Brain pericyte (primary cell): ENCODE measurements at regions not wholly inside any gene's neighbourhood (a gene's known extent, or its start where the extent isn't known, plus 50 kb on each side); places are given as distances from the start of the nearest gene placed in this dataset.
A peak's percentile ranks its signal among the peaks of the same experiment; 100 is the strongest.

ENCODE experiments used
- DNase-seq: peaks from one replicate; pipeline ENCODE4 v3.0.0-alpha.2; 2012; ENCODE audit warnings: low read depth, low spot score

DNA sequence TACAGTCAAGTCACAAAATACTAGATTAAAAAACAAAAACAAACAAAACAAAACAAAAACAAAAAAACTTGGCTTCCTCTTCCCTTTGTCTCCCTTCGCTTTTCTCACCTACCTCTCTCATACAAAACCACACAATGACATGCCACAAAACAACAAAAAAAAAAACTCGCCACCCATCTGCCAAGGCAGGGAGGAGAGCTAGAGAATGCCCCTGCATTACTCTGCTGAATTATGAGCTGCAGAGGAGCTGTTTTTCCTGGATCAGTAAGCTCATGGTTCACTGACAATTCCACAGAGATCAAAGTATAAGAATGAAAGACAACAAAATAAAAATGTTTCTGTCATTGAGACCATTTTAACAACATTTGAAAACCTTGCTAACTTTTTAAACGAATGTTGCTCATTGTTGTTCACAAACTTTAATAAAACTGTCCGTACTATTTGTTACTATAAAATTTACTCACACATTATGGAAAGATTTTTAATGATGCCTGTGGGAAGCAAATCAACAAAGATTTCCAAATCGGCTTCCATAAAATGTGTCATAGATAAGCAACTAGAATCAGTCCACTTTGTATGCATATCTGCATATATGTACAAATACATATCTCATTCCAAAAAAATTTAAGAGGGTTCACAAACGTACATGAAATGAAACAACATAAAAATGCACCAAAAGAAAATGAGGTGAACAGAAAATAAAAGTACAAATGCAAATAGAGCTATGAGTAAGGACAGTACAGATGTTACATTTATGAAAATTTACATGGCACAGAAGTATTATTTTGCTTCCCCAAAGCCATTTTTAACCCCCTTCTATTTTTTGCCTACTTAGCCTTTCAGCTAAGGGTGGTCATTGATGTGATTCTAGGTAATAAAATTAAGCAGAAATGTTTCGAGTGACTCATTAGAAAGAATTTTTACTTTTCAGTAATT, 252.4 kb upstream of the FAT4 start:
- no peak for DNase-seq

DNA sequence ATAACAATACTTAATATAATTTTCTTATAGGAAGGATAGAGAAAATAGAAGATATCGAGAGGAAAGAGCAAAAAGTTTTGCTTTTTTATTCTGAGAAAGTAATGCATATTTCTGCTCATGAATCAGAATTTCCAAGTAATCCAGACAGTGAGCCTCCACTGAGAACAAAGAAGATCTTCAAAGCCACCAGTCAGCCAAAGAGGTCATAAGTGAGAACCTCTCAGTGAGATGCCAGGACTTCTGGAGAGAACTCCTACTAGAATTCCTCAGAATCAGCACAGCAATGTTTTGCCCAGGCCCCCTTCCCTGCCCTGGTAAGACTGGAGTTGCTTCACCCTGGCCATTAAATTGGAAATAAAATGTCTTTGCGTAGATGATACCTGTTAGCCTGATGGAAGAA, 254.4 kb upstream of the FAT4 start:
- peak; percentile 4 for DNase-seq

DNA sequence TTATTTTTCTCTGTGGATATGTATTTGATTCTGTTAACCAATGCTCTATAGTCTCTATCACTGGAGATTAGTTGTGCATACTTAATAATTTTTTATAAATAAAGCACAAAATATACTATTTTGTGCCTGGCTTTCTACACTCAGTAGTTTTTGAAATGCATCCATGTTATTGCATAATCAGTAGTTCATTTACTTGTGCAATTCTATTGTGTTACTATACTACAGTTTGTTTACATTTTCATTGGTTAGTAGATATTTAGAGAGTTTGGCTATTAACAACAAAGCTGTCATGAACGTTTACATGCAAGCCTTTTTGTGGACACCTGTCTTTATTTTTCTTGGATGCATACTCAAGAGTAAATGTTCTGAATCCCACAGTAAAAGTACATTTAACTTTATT, 265.0 kb upstream of the FAT4 start:
- no peak for DNase-seq

DNA sequence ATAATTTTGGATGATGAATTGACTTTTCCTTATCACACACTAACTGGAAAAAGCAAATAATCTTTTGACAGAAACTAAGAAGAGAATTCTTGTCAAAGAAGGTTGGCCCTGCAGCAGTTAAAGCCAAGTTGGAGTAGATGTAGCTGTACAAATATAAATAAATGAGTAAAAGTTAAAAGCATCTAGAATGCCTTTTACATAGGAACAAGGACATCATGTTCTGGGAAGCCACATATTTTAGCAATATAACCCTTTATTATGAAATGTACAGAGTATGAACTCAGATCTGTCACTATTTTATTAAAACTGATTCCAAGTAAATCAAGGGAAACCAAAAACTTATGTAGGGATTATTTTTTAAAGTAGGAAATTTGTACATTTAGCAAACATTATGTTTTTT, 269.4 kb upstream of the FAT4 start:
- DNase-seq, result no peak

DNA sequence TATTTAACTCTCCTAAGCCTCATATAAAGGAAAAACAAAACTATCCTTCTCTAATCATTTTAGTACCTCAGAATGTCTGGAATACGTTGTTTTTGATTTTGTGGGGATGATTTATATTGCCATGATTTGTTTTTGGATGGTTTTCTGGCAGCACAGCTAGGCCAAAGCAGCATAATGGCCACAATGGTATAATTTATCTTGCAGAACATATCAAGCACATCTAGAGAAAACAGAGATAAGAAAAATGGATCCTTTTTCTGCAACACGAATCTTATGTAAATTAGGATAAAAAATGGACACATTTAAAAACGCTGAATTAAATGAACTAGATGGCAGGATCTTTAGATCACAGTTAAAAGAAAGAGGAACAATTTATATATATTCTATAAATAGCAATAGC, 269.9 kb upstream of the FAT4 start:
- DNase-seq, result no peak

DNA sequence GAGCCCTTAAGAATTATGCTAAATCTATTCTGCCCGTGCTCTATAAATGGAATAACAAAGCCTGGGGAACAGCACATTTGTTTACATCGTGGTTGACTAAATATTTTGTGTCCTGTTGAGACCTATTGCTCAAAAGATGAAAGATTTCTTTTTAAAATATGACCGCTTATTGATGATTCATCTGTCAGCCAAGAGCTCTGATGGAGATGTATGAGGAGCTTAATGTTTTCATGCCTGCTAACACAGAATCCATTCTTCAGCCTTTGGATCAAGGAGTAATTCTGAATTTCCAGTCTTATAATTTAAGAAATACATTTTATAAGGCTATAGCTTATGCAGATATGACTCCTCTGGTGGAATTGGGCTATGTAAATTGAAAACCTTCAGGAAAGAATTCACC, 271.3 kb upstream of the FAT4 start:
- DNase-seq, result no peak

DNA sequence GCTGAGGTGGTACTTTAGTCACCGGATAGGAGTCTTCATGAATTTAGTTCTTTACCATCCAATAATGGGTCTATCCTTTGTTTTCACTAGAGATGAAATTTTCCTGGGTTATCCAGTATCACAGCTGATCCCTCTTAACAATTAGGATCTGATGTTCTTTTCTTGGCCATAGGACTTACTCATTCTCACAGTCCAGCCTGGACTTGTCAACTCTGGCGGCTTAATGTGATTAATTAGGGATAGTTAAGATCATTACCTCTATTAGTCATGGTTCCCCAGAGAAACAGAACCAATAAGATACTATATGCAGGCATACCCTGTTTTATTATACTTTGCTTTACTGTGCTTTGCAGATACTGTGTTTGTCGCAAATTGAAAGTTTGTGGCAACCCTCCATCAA, 272.7 kb upstream of the FAT4 start:
- no peak for DNase-seq

DNA sequence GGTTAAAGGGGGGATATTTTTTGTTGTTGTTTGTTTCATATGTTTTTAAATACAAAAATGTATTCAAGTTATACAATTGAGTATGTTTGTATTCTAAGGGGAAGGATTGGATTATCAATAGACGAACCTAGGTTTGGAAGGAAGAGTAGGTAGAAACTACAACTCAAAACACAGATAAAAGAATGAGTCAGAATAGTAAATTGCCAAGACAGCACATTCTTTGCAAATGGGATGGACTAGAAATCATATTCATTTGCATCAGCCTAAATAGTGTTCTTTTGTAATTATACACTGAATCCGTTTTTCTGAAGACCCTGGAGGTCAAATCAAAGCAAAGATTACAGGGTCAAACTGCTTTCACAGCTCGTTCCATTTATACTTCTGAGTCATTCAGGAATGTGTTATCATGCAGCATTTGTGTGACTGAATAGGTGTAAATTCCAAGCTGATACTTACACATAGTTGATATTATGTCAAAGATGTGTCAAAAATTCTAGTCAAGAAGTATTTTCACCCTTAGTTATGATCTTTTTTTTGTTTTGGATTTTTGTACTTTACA, 273.3 kb upstream of the FAT4 start:
- DNase-seq, result no peak

DNA sequence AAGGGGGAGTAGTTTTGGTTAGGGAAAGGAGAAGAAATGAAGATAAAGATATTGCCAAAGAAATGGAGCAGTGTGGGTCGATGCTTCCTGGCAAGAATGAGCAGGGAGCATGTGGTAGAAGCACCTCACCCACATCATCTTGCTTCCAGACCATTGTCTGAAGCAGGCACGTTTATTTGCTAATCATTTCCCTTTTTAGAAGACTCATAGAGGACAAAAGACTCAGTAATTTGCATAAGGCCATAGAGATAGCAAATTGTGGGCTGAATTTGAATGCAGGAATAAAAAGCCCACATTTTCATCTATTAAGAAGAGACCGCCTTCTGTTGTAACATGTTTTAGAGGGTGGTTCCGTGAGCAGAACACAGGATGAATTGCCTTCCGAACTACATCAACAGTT, 275.2 kb upstream of the FAT4 start:
- DNase-seq, result no peak

DNA sequence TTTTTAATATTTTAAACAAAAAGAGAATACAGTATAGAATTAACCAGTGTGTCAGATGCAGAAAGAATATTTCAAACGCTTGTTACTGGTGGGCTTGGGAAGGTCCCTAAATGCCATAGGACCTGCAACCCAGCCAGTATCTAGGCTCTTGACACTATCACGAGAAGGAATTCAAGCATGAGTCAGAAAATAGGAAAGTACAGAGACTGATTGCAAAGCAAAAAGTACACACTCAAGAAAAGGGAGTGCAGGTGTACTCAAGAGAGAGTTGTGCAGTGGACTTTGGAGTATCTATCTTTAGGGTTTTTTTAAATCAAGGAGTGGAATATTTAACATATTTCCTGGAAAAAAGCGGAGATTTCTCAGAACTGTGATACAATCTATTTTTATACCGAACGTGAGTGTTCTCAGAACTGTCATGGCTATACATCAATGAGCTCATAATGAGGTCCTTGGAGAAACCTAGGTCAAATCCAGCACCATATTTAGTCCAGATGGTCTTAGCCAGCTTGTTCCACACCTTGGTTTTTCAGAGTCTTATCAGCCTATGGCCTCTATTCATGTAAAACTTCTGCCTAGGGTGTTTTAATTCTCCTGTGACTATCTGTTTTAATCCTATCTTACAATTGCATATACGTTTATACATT, 291.8 kb upstream of the FAT4 start:
- DNase-seq, result no peak

DNA sequence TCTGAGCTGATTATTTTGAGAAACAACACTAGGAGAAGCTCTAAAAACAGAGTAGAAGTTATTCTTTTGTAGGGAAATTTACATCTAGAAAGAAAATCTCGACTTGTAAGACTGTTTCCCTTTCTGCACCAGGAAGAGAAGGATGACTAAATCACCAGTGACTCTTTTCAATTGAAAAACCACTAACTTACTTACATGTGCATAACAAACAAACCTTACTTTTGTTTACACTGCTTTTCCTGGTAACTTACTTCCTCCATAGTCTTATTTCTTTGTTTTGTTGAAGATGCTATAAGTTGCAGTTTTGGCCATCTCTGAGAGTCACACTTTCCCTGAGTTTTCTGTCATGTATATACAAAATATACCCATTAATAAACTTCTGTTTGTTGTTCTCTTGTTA, 293.6 kb upstream of the FAT4 start:
- DNase-seq, result no peak

DNA sequence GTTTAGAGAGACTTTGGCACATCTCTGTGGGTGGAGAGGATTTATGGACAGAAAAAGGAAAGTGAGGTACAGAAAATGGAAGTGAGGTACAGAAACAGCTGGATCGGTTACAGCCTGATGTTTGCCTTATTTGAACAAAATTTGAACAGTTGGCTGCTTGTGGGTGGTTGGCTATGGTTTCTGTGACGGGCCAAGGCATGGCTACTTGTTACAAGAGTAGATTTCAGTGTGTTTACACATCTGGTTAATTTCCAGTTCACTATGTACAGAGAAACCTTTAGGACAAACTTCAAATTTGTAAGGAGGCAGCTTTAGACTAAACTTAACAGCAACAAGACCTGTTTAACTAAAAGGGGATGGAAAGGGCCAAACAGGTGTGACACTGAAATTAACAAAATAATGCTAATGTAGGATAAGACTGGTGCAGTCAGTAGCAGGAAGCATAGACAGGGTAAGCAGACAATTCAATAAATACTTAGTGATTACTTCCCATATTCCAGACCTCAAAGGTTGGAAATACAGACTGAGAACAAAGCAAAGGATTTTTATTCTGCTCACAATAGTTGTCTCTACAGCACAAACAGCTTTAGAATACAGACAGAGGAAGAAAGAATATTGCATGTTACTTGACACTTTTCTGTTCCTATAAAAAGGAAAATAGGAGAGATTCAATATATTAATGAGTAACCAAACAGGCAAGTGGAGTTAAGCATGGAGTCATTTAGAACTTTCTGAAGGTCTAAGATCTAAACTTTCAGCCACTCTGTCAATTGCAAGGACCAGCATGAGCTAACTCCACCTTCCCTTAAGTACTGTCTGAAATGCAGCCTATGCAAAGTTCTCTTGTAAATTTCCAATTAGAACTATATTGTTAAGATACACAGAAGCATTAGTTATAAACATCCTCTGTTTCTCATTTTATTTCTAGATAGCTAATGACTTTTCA, 294.4 kb upstream of the FAT4 start:
- no peak for DNase-seq

DNA sequence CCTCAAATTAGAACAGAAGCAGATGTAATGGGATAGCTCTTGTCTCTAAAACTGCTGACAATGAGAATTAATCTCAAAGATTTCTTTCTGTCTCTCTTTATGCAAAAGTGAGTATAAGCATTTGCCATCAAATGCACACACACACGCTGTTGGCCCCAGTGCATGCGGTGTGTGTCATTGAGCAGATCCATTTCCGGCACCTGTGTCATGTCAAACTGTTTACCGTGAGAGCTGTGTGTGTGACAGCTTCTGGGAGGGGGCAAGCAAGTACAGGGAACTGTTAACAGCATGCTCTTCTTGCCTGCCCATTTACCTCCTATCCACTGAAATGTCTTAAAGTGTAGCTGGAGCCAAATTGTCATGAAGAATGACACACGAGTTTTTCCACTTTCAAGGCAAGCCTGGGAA, 297.9 kb upstream of the FAT4 start:
- no peak for DNase-seq

DNA sequence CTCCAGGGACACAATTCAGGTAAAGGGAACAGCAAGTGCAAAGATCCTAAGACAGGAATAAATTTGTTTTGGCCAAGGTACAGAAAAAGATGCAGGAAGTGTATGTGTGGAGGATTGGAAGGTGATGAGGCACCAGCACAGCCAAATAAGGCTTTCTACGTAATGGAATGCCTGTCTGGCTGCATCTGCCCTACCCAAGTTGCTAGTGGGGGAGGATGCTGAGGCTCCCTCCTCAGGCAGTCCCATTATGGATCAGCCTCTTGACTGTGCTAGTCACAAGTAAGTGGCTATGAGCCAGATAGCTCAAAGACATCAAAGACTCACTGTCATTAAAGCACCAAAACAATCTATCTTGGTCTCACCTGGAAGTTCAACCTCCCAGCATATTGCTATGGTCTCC, 300.9 kb upstream of the FAT4 start:
- no peak for DNase-seq

DNA sequence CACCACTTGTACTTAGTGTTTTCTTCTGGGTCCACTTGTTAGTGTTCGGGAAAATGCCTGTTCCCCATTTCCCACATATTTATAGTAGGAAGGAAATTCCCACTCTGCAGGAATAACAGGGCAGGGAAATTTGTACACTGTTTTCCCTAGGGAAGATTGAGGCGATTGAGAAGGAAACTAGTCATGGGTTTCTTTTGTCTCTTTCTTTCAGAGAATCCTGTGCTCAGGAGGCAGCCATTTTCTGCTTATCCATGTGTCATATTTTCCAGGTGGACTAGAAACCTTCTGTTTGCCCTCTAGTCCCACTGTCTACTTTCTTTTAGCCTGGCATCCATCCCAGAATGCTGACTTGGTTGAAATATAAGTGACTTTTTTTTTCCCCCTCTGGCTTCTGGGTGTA, 299.1 kb upstream of the ANKRD50 start:
- no peak for DNase-seq

DNA sequence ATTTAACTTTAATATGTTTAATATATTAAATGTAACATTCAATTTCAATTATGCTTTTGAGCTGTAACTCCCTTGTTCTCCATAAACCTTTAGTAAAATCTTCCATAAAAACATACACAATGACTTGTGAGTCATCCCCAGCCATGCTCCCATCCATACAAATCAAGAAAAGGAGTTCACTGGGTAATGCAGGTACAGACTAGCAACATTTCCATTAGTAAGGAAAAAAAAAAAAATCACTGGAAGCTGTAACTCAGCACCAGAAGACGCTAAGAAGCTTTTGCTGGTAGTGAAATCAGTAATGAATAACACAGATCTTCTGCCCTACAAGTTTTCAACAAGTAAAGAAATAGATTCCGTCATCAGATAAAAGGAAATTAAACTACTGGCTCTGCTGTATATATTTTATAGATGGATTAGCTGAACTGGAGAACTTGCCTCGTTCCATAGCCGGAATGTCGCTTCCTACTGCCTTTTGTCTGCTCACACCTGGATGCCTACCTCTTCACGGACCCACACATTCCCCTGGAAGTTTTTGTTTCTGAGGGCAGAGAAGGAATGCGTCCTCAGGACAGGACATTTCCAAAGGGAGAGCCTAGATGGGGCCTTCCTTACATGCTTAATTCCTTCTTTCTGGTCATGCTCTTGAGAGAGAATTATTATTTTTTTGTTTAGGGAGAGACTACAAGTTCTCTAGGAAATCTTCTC, 298.4 kb upstream of the ANKRD50 start:
- no peak for DNase-seq

DNA sequence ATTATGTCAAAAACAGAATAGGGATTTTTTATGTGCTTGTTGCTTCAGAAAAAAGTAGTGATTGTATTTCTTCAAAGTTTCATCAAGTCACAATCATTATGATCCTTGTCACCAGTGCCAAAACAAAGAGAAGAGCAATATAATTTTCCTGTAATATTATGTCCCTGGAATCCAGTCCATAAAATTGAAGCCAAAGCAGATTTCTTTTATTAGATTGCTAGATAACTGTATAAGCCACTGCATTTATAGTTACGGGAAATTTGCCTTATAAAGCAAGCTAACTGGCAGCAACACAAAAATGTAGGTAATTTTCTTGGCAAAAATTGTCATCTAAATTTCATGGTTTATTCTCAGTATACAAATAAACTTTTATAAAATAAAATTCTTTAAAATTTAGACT, 296.1 kb upstream of the ANKRD50 start:
- no peak for DNase-seq

DNA sequence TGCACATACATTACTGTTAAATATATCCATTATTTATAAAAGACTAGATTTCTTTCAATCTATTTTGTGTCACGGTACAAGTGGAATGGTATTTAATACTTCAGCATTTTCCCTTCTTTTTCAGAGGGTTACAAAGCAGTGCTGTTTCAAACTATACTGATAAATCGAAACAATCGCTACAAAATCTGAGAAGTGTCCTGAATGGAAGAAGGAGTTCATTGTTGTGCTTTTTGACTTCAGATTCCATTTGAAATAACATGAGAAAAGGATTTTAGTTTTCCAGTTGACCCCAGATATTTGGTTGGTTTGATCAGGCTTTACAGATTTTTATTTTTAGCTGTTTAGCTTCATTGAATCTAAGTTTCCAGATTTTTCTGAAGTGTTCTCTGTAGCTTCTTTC, 292.1 kb upstream of the ANKRD50 start:
- no peak for DNase-seq

DNA sequence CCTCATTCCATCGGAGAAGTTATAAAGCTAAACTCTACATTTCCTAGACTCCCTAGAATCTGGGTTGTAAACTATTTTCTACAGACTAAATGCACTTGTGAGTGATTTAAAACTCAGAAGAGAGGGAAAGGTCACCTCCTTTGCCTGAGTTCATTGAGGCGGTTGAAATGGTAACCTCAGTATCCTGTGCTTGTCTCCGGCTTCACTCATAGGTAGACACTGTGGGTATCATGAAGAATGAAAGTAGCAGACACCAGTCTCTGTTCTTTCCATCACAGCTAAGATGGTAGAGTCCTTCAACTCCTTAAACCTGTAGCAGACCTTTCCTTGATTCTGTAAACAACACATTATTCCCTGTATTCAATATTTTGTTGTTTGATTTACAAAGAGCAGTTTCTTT, 291.3 kb upstream of the ANKRD50 start:
- DNase-seq, result no peak

DNA sequence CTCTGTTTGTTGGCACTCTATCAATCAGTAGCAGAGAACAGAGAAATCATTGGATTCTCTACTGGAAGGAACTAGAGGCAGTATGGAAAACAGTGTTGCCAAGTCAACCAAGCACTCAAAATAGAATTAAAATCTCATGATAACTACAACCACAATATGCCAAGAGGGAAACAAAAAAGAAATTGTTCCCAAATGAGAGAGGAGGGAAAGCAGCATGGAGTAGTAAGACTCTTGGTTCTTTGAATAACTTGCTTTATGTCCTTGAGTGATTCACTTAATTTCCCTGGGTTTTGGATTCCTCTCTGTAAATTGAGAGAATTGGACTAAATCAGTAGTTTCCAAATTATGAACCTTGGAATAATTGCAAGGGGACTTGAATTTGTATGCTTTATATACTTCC, 285.5 kb upstream of the ANKRD50 start:
- DNase-seq, result no peak

DNA sequence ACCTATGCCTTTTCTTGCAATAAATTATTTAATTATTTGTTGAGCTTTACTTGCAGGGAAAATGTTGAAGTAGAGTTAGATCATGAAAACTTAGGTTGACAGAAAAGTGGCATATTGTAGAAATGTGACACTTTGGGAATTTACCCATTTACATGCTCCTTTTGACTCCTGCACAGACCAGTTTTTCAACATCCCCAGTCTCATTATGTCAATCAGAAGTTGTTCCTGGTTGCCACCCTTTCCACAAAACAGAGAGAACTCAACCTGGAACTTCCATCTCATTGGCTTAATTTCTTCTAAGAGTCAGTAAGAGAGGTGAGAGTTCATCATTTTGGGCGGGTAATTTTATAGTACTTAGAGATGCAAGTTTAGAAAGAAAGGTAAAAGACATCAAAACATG, 284.6 kb upstream of the ANKRD50 start:
- DNase-seq, result no peak
